ENCODE measurements at regions not wholly inside any gene's neighbourhood (a gene's known extent, or its start where the extent isn't known, plus 50 kb on each side); places are given as distances from the start of the nearest gene placed in this dataset.

GRCh38 chr6:147023148-147023547, 181.1 kb upstream of the STXBP5 start:
- TF ChIP-seq, protein P1, sequence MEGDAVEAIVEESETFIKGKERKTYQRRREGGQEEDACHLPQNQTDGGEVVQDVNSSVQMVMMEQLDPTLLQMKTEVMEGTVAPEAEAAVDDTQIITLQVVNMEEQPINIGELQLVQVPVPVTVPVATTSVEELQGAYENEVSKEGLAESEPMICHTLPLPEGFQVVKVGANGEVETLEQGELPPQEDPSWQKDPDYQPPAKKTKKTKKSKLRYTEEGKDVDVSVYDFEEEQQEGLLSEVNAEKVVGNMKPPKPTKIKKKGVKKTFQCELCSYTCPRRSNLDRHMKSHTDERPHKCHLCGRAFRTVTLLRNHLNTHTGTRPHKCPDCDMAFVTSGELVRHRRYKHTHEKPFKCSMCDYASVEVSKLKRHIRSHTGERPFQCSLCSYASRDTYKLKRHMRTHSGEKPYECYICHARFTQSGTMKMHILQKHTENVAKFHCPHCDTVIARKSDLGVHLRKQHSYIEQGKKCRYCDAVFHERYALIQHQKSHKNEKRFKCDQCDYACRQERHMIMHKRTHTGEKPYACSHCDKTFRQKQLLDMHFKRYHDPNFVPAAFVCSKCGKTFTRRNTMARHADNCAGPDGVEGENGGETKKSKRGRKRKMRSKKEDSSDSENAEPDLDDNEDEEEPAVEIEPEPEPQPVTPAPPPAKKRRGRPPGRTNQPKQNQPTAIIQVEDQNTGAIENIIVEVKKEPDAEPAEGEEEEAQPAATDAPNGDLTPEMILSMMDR (IDR thresholded peaks at IDR 0.05; ENCODE audit: poor library complexity): no peak
- TF ChIP-seq EZH2 (IDR thresholded peaks at IDR 0.05; ENCODE audit: borderline replicate concordance) (no peak), EZH2phosphoT487 (IDR thresholded peaks at IDR 0.05; ENCODE audit: low read depth, severe bottlenecking, unreplicated experiment) (no peak)

All from hepatocyte (in vitro differentiated cells).